PFSK-1 (cell line): ENCODE measurements at regions not wholly inside any gene's neighbourhood (a gene's known extent, or its start where the extent isn't known, plus 50 kb on each side); places are given as distances from the start of the nearest gene placed in this dataset.

Source experiments
- FOXP2 ChIP-seq: optimal IDR thresholded peaks from 2 replicates; pipeline ENCODE3; 2011; ENCODE audit warnings: borderline replicate concordance, control low read depth, inconsistent platforms; ENCODE audit not compliant: insufficient read depth; ENCODE audit errors: extremely low read length, extremely low read depth
- POLR2AphosphoS5 ChIP-seq: IDR thresholded peaks from 2 replicates; pipeline ENCODE4 v1.6.1; 2012; ENCODE audit warnings: low read depth, mild to moderate bottlenecking, control low read depth, low read length, moderate library complexity
- REST ChIP-seq, 2 experiments: IDR thresholded peaks; 2 replicates each; pipeline versions ENCODE4 v1.6.1 to v1.8.0; 2011 to 2012; ENCODE audit warnings: low read depth in 2 of 2, low read length in 2 of 2, control low read depth in 1 of 2, inconsistent platforms in 1 of 2, mild to moderate bottlenecking in 1 of 2, moderate library complexity in 1 of 2; ENCODE audit not compliant: insufficient read depth in 1 of 2
- SIN3A ChIP-seq: IDR thresholded peaks from 2 replicates; pipeline ENCODE4 v1.6.1; 2012; ENCODE audit warnings: mild to moderate bottlenecking, low read length, moderate library complexity, borderline replicate concordance; ENCODE audit not compliant: insufficient read depth
- TAF1 ChIP-seq: IDR thresholded peaks from 2 replicates; pipeline ENCODE4 v1.6.1; 2012; ENCODE audit warnings: low read length, control low read depth, borderline replicate concordance; ENCODE audit not compliant: insufficient read depth

- TF ChIP-seq REST (IDR thresholded peaks at IDR 0.05; ENCODE audit: insufficient read depth in 1 of 2, low read depth in 2 of 2, low read length in 2 of 2) (no peak), POLR2AphosphoS5 (no peak), SIN3A (no peak), TAF1 (no peak), FOXP2 (no peak)
Observed at GRCh38 chr16:48960830-48961229, 320.8 kb downstream of the CBLN1 start.
